AG04449 (cell line): ENCODE measurements at regions not wholly inside any gene's neighbourhood (a gene's known extent, or its start where the extent isn't known, plus 50 kb on each side); places are given as distances from the start of the nearest gene placed in this dataset.

ENCODE experiments used
- CTCF ChIA-PET: fragments of 350-600 bp; formaldehyde crosslinking; extraction: SDS; loops from one replicate; lab custom pipeline; 2021; ENCODE audit warnings: antibody characterized with exemption; lab: Yijun Ruan, JAX
- POLR2A ChIA-PET: fragments of 400-600, 350-600 bp; formaldehyde crosslinking; extraction: SDS; loops from one replicate; lab custom pipeline; 2020; ENCODE audit warnings: antibody characterized with exemption, inconsistent platforms; lab: Yijun Ruan, JAX
- DNase-seq: peaks from one replicate; pipeline ENCODE4 v3.0.0-alpha.2; 2010; ENCODE audit warnings: low read depth, low spot score
- H3K4me3 ChIP-seq: 2 replicates; pipeline ENCODE4 v1.5.1; 2011; ENCODE audit warnings: low read depth, mild to moderate bottlenecking, control low read depth, low read length
- TF ChIP-seq, protein P1 (sequence below): IDR thresholded peaks from one replicate; pipeline ENCODE4 v1.5.1; 2011; ENCODE audit warnings: mild to moderate bottlenecking, moderate library complexity, low read length, control low read depth, inconsistent platforms; ENCODE audit not compliant: insufficient read depth; ENCODE audit errors: missing control alignments

- CTCF ChIA-PET: no interaction called here
- TF ChIP-seq, protein P1, sequence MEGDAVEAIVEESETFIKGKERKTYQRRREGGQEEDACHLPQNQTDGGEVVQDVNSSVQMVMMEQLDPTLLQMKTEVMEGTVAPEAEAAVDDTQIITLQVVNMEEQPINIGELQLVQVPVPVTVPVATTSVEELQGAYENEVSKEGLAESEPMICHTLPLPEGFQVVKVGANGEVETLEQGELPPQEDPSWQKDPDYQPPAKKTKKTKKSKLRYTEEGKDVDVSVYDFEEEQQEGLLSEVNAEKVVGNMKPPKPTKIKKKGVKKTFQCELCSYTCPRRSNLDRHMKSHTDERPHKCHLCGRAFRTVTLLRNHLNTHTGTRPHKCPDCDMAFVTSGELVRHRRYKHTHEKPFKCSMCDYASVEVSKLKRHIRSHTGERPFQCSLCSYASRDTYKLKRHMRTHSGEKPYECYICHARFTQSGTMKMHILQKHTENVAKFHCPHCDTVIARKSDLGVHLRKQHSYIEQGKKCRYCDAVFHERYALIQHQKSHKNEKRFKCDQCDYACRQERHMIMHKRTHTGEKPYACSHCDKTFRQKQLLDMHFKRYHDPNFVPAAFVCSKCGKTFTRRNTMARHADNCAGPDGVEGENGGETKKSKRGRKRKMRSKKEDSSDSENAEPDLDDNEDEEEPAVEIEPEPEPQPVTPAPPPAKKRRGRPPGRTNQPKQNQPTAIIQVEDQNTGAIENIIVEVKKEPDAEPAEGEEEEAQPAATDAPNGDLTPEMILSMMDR: no peak
- no peak for DNase-seq
- no peak overlapping the region for H3K4me3 ChIP-seq
- POLR2A ChIA-PET: no interaction called here
Measured at GRCh38 chr2:235378246-235378645, 115.6 kb upstream of the AGAP1 start.

GRCh38 chr2:235378944-235379343, 114.9 kb upstream of the AGAP1 start:
- no peak for DNase-seq
- CTCF ChIA-PET: no interaction called here
- POLR2A ChIA-PET: no interaction called here
- H3K4me3 ChIP-seq: no peak overlapping the region
- TF ChIP-seq, protein P1: no peak

- no peak for DNase-seq
- POLR2A ChIA-PET: no interaction called here
- TF ChIP-seq, protein P1: no peak
- CTCF ChIA-PET: no interaction called here
- H3K4me3 ChIP-seq: no peak overlapping the region
Measured at GRCh38 chr2:235381261-235381912, 112.5 kb upstream of the AGAP1 start.

DNA sequence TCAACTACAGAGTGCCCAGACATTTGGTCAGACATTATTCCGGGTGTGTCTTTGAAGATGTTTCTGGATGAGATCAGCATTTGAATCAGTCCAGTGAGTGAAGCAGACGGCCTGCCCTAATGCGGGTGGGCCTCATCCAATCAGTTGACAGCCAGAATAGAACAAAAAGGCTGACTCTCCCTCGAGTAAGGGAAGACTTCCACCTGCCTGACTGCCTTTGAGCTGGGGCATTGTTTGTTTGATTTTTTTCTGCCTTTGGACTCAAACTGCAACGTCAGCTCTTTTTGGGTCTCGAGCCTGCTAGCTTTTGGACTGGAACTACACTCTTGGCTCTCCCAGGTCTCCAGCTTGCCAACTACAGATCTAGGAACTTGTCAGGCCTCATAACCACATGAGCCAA, 111.7 kb upstream of the AGAP1 start:
- CTCF ChIA-PET: no interaction called here
- POLR2A ChIA-PET: no interaction called here
- TF ChIP-seq, protein P1: no peak
- DNase-seq: no peak
- no peak overlapping the region for H3K4me3 ChIP-seq

- TF ChIP-seq, protein P1: no peak
- DNase-seq: no peak
- H3K4me3 ChIP-seq: no peak overlapping the region
- ChIA-PET CTCF (no interaction called here), POLR2A (no interaction called here)
Measured at GRCh38 chr2:235382601-235383000, 111.2 kb upstream of the AGAP1 start.

DNA sequence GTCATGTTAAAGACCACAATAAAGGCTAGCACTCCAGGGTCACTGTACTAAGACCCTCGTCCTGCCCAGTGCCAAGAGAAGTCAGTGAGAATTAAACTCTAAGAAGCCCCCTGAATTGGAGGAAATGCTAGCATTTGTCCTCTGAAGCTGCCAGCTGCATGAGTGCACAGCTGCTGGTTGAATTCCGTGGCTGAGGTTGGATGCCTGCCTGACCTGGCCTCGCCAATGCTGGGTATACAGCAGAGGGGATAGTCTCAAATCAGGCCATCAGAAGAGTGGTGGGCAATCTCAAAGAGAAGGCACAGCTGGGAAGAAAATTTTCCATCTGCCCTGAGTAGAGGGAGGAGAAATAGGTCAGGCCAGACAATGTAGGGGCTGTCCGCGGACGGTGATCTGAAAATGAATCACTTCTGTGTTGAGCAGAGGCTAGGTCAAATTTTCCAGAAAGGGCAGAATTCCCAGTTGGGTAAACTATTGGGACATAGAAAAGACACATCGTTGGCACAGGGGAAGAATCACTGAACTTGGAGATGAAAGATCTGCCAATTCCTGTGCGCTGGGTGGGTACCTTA, 110.5 kb upstream of the AGAP1 start:
- H3K4me3 ChIP-seq: no peak overlapping the region
- ChIA-PET POLR2A (no interaction called here), CTCF (no interaction called here)
- DNase-seq: no peak
- TF ChIP-seq, protein P1: no peak
